ENCODE measurements at regions not wholly inside any gene's neighbourhood (a gene's known extent, or its start where the extent isn't known, plus 50 kb on each side); places are given as distances from the start of the nearest gene placed in this dataset.

DNA sequence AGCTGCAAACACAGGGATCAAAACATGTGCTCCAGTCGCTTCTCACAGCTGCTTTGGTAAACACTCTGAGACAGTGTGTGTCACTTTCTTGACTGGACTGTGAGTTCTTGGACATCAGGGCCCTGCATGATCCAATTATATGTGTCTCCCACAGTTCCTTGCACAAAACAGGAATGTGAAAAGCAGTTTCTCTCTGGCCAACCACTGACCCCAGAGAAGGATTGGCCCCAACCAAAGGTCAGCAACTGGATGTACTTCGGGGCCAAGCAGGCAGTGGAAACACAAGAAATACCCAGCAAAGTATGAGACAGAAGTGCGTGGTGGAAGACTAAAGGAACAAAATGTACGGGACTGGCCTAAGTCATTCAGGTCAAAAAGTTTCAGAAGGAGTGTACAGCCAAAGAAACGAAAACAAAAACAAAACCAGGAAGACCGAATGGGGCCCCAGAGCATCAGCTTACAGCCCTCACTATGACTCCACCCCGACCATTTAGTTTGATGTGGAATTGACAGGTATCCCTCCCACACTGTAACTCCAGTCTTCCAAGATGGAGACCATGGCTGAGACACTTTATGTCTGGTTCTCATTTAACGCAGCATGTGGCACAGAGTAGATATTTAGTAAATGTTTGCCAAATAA is 76.7 kb upstream of the LPP start:
- DNase-seq, result no peak

DNA sequence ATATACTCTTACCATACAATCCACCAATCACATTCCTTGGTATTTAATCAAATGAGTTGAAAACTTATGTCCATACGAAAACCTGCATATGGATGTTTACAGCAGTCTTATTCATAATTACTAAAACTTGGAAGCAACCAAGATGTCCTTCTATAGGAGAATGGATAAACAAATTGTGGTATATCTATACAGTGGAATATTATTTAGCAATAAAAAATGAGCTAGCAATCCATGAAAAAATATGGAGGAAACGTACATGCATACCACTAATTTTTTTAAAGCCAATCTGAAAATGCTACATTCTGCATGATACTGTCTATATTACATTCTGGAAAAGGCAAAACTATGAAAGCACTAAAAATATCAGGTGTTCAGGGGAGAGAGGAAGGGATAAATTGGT is 73.9 kb upstream of the LPP start:
- no peak for DNase-seq

DNA sequence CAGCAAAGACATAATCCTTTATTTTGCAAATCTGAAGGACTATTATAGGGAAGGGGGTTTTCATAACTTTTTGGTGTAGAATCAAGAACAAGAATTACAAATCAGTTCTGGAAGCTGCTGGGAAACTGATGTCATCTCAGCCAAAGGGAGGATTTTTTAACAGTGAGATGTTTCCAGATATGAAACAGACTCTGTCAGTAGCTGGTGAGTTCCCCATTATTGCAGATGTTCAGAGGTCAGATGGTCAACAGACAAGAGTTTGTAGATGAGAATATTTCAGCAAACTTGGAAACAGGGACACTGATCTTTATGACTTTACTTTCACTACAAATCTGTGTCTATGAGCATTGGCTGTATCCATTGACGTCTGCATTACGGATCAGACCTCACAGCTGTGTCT is 71.9 kb upstream of the LPP start:
- DNase-seq, result no peak

DNA sequence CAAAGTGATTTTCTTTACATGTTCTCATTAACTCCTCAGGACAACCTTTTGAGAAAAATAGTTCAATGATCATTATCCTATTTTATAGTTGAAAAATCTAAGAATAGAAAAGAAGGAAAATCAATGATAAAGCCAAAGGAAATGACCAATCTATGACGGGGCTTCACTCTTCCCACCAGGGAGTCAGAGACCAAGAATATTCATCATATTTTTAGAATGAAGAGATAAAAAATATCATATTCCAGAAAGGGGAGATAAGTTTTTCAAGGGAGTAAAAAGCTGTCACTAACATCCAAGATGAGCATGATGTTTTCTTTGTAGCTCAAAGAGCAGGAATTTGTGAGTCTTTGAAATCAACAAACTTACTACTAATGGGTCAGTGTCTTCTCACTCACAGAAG is 71.5 kb upstream of the LPP start:
- DNase-seq, result no peak

DNA sequence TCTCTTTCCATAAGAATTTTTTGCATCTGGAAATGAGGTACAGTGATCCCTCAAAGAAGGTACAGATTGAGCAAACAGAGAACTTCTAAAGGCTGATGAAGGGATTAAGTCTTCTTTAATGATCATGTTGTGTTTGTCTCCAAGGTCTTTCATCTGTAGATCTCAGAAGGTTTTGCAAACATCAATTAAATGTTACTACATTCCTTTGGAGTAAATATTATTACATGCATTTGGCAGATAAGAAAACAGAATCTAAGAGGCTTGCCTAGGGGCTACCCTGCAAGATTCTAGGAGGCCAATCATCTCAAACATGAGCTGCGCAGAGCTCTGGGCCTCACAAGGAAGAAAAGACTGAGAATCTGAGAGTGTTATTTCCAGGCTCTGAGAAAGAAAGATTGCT is 70.9 kb upstream of the LPP start:
- no peak for DNase-seq

DNA sequence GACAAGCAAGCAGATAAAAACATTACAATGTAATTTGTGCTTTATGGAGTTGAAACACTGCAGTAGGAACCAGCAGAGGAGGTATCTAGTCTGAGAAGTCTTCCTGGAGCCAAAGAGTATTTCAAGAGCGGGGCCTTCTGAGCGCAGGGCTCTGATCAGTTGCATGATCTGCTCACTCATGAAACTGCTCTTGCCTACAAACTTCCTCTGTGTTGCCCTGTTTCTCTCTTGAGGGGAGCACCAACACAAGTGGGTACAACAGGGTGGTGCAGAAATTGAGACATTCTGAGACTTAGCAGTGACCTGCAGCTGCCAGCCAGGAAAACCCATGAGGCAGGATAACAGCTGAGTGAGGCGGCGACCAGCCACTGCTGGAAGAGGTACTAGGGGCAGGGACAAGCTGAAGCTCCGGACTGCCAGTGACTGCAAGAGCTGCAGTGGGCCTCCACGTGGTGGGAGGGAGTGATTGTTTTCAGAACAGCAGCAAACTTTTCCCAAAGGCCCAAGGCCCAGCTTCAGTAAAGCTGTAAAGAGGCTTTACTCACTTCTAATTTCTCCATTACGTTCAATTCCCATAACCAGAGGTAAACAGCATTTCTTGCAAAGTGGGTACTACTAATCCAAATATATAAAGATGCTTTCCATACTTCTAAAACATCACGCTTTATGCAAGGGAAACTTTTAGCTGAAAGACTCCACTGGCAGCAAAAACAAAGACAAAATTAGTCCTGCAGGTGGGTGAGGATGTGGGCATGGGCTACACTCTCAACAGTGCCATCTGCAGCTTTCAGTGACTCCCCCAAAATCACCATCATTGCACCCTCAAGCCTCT is 69.0 kb upstream of the LPP start:
- DNase-seq, result no peak

DNA sequence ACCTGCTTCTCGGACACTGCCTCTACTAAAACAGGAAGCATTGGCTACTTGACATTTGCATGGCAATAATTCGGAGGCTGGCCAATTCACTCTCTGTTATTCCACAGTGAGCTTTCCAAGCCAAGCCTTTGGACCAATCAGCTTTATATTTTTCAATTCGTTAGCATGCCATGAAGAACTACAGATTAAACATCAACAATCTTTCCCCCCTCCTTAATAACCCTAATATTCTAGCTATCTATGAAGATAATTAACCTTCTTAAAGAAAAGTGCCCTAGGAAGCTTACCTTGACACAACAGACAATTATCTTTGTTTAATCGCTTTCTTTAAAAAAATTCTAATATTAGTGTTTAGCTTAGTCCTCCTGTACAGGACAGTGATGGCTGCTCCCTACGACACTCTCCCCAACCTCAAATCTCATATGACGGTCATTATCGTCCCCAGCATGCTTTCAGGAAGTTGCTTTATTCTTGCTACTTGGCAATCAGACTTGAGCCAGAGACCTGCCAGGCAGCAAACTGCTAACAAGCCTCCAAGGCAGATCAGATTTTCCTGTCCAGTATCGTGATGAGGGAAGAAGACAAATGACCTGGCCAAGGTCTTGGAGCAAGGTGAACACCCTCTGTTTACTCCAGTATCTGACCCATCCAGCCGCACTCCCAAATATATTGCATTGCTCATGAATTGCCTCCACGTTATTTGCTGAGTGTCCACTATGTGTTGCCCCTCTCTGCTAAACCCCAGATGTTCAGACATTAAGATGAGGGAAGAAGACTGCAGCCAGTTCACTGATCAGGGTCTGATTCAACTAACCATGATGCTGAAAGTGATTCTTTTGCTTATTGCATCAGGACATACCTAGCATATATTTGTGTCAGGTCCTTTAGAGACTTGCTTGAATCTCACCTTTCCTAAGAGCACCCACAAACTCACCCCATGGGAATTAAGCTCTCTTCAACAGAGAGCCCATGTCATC is 68.1 kb upstream of the LPP start:
- DNase-seq, result no peak

DNA sequence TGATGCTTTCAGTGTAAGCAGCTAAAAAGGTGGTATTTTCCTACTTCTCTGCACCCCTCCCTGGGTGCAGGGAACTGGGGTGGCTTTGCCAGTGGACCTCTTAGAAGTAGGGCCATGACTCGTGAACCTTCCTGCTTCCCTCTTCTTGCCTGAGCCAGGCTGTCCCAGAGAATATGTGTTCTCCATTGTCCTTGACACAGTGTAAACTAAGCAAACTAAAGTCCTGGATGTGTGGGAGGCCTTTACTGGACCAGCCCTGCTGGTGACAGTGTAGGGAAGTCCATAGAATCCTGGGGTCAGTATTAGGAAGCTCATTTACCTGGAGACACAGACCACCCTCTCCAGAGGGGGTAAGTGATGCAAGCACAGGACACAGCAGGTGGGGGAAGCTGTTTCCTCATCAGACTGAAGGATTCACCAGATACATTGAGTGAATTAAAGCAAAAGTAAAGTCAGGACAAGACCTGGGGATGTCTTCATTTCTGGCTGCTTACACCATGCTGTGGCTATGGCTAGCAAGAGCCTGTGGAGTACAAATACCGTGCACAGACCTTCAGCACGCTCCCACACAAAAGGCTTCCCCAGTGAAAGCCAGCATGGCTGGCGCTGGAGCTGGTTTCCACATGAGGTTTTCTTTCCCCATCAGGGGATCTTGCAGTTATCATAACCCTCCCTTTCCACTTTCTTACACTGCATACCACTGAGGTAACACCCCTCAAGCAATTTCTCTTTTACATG is 64.8 kb upstream of the LPP start:
- no peak for DNase-seq

DNA sequence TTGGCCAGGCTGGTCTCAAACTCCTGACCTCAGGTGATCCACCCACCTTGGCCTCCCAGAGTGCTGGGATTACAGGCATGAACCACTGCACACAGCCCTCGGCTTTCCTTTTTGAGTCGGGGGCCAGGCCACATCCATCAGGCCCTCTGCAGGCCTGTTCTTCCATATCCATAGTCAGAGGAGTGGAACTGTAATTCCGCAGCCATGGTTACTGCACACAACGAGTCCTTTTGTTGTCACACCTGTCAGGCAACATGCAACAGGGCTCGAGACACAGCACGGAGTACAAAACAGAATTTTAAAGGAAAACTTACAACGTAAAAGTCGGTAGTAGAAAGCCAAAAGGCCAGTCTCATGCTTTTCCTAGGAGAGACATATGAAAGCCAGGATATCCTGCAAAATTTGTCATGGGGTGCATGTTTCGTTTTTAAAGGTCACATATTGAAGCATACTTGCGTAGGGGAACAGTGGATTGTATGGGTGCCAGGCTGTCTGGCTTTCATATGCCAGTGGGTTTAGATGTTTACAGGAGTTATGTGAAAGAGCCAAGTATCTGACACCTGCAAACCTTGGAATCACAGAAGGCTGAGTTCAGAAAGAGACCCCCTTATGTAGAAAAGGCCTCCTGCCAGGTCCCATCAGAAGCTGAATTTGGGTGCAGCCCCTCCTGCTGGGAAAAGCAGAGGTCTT is 63.2 kb upstream of the LPP start:
- no peak for DNase-seq

DNA sequence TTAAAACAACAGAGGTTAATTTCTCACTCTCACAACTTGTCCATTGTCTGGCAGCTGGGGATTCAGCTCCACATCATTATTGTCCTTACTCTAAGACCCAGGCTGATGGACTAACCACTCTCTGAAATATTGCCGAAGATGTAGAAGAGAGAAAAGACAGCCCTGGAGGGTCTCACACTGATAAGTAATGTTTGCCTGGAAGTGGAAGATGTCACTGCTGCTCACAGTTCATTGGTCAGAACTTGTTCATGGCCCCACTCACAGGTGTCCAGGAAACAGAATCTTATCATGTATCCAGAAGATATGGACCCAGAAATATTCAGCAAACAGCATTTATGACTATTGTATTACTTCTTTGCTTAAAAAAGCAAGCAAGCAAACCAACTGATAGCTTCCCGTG is 62.2 kb upstream of the LPP start:
- DNase-seq, result no peak

DNA sequence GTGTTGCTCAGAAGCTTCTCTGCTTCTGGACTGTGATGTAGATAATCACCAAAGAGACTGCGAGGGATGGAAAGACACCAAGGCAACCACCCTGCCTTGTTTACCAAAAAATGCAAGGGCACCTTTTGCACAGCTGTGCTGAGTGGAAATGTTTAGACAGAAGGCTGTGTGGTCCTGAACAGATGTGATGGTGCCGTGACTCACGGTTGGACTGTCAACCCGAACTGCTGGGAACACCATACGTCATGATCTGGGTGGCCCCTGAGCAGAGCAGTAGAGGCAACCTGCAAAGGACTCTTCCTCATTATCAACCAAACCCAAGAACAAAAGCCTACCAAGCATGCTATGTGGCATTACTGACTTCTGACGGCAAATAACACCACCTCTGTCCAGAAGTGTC is 61.3 kb upstream of the LPP start:
- DNase-seq, result no peak

DNA sequence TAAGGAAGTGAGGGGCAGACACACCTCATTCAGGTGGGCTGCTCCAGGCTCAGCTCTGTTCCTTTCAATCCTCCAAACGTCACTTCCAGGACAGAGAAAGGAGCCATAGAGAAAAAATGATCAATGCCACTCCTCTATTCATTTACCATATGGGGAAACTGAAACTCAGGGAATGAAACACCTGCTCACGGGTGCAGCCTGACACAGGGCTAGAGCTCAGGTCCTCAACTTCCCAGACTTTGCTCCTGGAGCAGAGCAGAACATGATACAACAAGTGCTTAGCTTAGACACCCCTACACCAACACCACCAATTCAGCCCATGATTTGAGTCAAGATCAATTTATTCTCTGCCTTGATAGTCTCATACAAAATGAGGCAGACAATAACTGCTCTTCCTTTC is 58.5 kb upstream of the LPP start:
- DNase-seq, result no peak

DNA sequence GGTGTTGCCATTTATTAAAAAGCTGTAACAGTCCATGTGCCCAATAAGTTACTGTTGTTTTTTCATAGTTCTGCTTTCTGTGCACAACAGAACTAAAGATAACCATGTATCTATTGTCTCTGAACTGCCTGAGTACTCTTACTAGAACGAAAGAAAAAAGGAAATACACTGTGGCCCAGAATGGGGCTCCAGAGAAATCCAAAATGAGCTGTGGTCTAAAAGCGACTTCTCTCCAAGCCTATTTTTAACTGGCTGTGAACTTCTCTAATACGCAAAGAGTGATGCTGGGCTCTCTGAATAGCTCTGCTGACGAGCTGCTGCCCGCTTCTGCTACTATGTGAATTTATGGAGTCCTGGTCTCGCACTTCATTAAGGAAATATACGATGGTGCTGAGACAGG is 56.2 kb upstream of the LPP start:
- peak in 1 of 2 donors; percentile 41 for DNase-seq

DNA sequence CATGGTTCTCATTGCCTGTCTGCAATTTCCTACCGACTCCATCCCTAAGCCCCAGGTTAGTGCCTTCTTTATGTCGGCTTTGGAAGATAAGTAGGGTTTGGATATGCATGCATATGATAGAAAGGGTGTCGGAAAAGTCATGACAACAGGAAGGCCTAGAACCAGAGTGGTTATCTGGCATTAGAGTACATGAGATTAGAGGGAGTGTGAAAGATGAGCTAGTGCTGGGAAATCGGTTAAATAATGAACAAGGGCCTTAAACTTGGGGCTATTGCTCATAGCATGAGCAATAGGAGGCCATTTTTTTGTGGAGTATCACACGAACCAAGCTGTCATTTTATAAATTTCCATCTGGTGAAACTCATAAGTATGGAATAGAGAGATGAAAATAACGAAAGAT is 54.0 kb upstream of the LPP start:
- no peak for DNase-seq

DNA sequence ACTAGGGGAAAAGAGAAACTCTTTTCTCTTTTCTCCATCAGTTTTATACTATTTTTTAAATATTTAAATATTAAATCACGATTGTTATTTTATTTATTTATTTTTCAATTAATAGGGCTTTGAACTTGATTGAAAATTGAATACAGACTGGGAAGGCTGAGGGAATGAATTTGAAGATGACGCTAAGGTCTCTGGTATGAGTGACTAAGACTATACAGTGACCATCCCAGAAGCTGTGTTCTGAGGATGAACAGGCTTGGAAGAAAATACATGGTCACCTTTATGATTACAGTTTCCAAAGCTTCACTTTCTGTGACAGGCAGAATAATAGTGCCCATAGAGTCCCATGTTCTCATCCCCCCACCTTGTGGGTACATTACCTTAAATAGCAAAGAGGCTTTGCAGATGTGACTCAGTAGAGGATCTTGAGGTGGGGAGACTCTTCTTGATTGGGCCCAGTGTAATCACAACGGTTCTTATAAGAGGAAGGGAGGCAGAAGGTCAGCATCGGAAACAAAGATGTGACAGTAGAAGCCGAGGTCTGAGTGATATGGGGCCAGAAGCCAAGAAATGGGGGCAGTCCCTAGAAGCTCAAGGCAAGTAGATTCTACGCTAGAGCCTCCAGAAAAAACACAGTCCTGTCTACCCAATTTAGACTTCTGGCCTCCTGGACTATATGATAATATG is 51.0 kb upstream of the LPP start:
- DNase-seq, result no peak

DNA sequence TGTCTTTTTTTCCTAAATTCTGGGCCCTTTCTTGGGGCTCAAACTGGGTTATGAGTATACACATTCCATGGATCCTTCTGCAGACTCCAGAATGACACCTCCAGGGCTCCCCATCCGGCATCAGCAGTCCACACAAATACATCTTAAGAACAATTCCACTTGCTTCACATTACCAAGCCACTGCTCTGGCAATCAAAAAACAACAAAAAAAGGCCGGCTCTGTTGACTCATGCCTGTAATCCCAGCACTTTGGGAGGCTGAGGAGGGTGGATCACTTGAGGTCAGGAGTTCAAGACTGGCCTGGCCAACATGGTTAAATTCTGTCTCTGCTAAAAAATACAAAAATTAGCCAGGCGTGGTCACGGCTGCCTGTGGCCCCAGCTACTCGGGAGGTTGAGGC is 49.9 kb upstream of the LPP start:
- DNase-seq, result no peak
